Calu3 (cell line): ENCODE measurements at regions not wholly inside any gene's neighbourhood (a gene's known extent, or its start where the extent isn't known, plus 50 kb on each side); places are given as distances from the start of the nearest gene placed in this dataset.

Source experiments
- BruUV-seq: library from RNA; stranded (reverse); fragments of 400-500 nt; replicated peaks from 2 replicates; lab custom pipeline; 2021; lab: Mats Ljungman, UMichigan
- CTCF ChIA-PET: fragments of 300-600 bp; sonication (Branson Sonifier 250); formaldehyde crosslinking; loops from one replicate; lab custom pipeline; 2022; ENCODE audit warnings: antibody characterized with exemption; lab: Charles Lee
- DNase-seq: peaks from one replicate; pipeline ENCODE4 v3.0.0; 2022
- H3K27ac Mint-ChIP-seq: one replicate; pipeline ENCODE4 v1.8.0; 2022; ENCODE audit warnings: mixed read lengths; ENCODE audit not compliant: unreplicated experiment
- H3K27me3 Mint-ChIP-seq: one replicate; pipeline ENCODE4 v1.8.0; 2022; ENCODE audit warnings: mixed read lengths; ENCODE audit not compliant: unreplicated experiment
- H3K36me3 Mint-ChIP-seq: one replicate; pipeline ENCODE4 v1.8.0; 2022; ENCODE audit warnings: mild to moderate bottlenecking, moderate library complexity, mixed read lengths; ENCODE audit not compliant: insufficient read depth, unreplicated experiment
- H3K4me1 Mint-ChIP-seq: one replicate; pipeline ENCODE4 v1.8.0; 2022; ENCODE audit warnings: mild to moderate bottlenecking, low read depth, mixed read lengths; ENCODE audit not compliant: unreplicated experiment
- H3K4me3 Mint-ChIP-seq: one replicate; pipeline ENCODE4 v1.8.0; 2022; ENCODE audit warnings: mild to moderate bottlenecking, low read depth, moderate library complexity, mixed read lengths; ENCODE audit not compliant: unreplicated experiment
- H3K9me3 Mint-ChIP-seq: one replicate; pipeline ENCODE4 v1.8.0; 2022; ENCODE audit warnings: low read depth, mixed read lengths; ENCODE audit not compliant: unreplicated experiment
- CTCF ChIP-seq: fragments of 200-600 bp; IDR thresholded peaks from one replicate; pipeline ENCODE4 v1.8.0; 2022; ENCODE audit warnings: antibody characterized with exemption; ENCODE audit not compliant: unreplicated experiment
- intact Hi-C: fragments of 100-400 bp; cut with micrococcal nuclease; formaldehyde crosslinking; loops from one replicate; pipeline ENCODE4 v1.10.0; 2022; ENCODE audit not compliant: unreplicated experiment

- intact Hi-C loops: no loop called here
- Mint-ChIP-seq H3K27me3 (no peaks in the 10 kb centered on the region), H3K36me3 (no peaks in the 10 kb centered on the region), H3K4me3 (no peak overlapping the region), H3K4me1 (no peaks in the 10 kb centered on the region), H3K27ac (no peak overlapping the region), H3K9me3 (peaks cover 3% of the 10 kb centered on the region)
- no TSS peak for BruUV-seq
- no peak for DNase-seq
- CTCF ChIA-PET: no interaction called here
- no peak for TF ChIP-seq CTCF
Observed at GRCh38 chr11:39675171-39675570, 1784.3 kb downstream of the LRRC4C start.

GRCh38 chr11:39674761-39675160 is 1784.7 kb downstream of the LRRC4C start:
- no peaks in the 10 kb centered on the region for H3K27me3 Mint-ChIP-seq
- intact Hi-C loops: no loop called here
- H3K36me3 Mint-ChIP-seq: no peaks in the 10 kb centered on the region
- H3K4me1 Mint-ChIP-seq: no peaks in the 10 kb centered on the region
- no peak overlapping the region for H3K4me3 Mint-ChIP-seq
- CTCF ChIA-PET: no interaction called here
- H3K27ac Mint-ChIP-seq: no peak overlapping the region
- H3K9me3 Mint-ChIP-seq: peaks cover 3% of the 10 kb centered on the region
- BruUV-seq: no TSS peak
- no peak for TF ChIP-seq CTCF
- DNase-seq: no peak

GRCh38 chr11:39674024-39674423 is 1785.4 kb downstream of the LRRC4C start:
- Mint-ChIP-seq H3K4me1 (no peaks in the 10 kb centered on the region), H3K27me3 (no peaks in the 10 kb centered on the region), H3K4me3 (no peak overlapping the region), H3K36me3 (no peaks in the 10 kb centered on the region), H3K9me3 (peaks cover 4% of the 10 kb centered on the region), H3K27ac (no peak overlapping the region)
- CTCF ChIA-PET: no interaction called here
- no peak for DNase-seq
- no TSS peak for BruUV-seq
- TF ChIP-seq CTCF: no peak
- intact Hi-C loops: no loop called here

GRCh38 chr11:39668640-39669039 is 1790.8 kb downstream of the LRRC4C start:
- no peaks in the 10 kb centered on the region for H3K36me3 Mint-ChIP-seq
- no TSS peak for BruUV-seq

More at GRCh38 chr11:39668640-39669039, 1790.8 kb downstream of the LRRC4C start:
- CTCF ChIA-PET: no interaction called here
- Mint-ChIP-seq H3K9me3 (peaks cover 13% of the 10 kb centered on the region), H3K27ac (no peak overlapping the region), H3K27me3 (no peaks in the 10 kb centered on the region), H3K4me3 (no peak overlapping the region), H3K4me1 (no peaks in the 10 kb centered on the region)
- intact Hi-C loops: no loop called here
- TF ChIP-seq CTCF: no peak
- DNase-seq: no peak
